DMS153 (cell line): ENCODE measurements at regions not wholly inside any gene's neighbourhood (a gene's known extent, or its start where the extent isn't known, plus 50 kb on each side); places are given as distances from the start of the nearest gene placed in this dataset.

Experiments used
- DNase-seq: peaks from one replicate; lab custom pipeline; 2025; lab: John Stamatoyannopoulos, UW

DNA sequence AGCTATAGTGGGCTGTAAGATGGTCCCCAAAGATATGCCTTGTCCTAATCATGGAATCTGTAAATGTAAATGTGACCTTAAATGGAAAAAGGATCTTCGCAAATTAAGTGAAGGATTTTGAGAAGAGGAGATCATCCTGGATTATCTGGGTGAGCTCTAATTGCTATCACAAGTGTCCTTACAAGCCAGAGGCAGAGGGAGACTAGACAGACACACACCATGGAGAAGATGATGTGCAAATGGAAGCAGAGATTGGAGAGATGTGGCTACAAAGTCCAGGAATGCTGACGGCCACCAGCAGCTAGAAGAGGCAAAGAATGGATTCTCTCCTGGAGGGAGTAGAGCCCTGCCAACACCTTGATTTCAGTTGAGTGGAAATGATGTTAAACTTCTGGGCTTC is 102.3 kb upstream of the PROK2 start:
- DNase-seq, result no peak

DNA sequence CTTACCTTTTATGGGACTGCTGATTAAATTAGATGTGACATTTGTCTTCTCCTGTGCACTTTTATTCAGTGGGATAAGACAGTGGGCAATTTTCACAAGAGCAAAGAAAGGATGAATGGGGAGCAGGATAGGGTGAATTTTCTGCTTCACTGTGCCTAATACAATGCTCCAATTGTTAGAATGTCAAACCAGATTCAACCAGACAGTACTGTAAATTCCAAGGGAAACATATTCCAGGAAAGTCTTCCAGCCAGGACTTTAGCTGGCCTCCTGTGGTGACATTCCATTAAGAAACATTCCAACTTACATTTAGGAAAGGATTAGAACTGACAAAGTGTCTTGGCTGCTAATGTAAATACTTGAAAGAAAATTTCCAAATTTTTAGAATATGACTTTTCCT is 100.1 kb upstream of the PROK2 start:
- no peak for DNase-seq

DNA sequence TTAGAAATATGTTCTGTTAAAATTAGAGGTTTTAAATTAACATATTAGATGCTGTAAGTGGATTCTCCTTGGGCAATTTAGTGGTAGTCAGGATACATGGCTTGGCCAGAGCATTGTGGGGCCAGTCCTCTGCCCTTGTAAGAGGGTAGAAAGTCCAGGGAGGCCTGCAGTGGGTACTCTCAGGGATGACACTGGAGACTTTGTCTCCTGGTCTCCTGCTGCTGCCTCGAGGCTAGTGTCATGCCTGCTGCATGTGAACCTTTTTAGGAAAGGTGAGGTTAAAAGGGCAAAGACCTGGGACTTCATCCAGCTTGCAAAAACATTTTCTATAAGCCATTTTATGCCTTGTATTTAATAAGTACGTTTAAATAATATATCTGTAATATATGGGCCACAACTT is 96.8 kb upstream of the PROK2 start:
- no peak for DNase-seq

DNA sequence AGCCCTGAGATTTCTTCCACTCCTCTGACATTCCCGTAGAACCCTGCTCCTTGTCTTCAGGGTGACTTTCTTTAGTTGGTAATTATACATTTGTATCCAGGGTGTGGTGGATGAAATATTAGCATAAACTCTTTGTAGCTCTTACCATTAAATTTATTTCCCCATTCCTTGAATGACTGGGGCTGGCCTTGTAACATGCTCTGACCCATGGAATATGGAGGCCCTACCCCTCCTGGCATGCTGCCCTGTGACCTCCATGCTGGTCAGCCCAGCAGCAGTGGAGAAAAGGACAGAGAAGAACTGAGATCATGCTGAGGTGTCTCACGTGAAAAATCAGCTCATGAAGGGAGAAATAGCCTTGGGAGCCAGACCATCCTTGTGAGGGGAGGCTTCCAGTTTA is 96.1 kb upstream of the PROK2 start:
- no peak for DNase-seq

DNA sequence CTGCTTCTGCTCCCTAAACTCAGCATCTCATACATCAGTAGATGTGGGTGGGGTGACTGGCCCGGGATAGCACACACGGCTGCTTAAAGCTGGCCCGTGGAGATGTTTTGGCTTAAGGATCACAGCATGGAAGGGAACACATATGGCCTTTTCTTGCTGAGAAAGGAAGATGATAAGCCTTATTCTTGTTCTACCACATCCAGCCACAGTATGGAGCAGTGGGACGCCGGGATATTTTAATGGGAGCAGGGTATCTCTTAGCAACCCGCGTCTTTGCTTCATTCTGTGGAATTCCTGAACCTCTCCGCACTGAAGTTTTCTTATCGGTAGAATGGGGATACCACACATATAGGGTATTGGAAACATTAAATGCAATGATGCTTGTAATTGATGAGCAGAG is 94.1 kb upstream of the PROK2 start:
- DNase-seq, result no peak

DNA sequence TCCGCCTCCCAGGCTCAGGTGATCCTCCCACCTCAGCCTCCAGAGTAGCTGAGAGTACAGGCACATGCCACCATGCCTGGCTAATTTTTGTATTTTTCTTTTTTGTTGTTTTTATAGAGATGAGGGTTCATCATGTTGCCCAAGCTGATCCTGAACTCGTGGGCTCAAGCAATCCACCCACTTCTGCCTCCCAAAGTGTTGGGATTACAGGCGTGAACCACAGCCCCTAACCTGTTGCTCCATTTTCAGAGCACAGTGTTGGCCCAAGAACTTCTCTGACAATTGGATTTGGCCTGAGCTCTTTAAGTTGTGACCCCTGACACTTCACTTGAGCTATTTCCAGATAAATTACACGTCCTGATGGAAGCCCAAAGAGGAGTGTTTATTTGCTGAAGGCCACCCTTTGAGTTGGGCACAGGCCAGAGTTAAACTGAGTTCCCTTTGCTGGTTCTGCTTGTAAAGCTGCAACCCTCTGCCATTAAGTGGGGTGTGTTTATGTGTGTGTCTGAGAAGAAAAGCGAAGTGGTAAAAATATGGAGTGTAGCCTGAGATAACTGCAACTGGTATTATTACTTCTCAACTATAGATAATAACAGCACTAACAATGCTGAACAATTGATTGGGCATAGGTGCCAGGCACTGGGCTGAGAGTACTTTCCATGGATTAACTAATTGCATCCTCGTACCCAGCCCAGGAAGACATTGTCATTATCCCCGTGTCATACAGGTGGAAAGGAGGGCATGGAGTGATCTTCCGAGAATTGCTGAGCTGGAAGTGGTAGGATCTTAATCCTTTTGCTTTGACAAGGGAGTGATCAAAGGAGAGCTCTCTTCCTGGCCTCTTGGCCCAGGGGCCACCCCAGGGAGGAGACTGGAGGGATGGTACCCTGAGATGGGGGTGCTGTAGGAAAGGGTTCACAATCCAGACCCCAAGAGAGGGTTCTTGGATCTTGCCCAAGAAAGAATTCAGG is 91.5 kb upstream of the PROK2 start:
- DNase-seq, result no peak

DNA sequence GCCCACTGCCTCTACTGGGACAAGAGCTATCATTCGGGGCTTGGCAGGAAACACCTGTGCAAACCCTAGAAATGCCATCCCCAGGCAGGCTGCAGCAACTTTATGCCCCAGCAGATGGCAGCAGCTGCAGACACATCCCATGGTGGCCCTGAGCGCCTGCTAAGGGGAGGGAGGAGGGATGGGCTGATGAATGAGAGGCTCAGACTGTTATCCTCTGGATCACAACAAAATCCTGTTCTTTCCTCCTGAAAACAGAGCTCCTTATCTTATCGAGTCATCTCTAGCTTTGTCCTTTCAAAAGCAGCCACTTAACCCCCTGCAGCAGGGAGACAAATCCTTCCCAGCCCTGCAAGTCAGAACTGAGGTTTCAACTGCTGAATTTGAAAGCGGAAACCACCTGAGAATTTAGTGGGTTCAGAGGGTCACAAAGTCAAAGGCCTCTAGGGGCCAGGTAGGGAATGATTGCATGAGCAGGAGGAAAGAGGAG is 90.6 kb upstream of the PROK2 start:
- DNase-seq, result peak; percentile 23

DNA sequence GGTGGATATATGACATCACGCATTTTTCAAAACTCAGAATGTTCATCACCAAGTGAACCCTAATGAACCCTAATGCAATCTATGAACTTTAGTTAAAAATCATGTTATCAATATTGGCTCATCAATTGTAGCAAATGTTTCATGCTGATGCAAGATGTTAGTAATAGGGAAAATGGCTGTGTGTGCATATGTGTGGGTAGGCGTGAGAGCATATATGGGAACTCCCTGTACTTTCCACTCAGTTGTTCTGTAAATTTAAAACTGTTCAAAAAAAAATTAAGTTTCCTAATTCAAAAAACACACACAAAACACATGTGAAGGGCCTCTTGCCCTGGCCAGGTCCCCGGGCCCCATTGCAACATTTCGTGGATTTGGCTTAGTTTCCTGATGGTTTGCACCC is 89.7 kb upstream of the PROK2 start:
- DNase-seq, result no peak

DNA sequence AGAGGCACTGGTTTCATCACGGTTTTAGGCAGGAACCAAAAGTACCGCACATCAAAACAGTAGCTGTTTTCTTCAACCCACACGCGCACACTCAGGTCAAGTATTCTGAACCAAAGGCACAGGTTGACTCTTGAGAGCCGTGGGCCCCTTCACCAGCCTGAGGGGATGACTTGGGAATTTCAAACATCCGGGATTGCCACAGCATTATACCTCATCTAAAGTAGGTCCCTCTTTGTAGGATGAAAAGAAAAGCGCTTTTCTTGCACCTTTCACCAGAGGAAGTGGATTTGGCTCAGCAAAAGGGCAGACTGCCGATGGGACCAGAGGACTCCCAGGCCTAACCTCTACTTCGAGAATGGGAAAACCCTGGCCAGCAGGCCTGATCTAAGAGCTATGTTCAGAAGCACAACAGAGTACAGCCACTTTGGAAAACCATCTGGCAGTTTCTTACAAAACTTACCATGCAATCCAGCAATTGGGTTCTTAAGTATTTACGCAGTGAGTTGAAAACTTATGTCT is 88.2 kb upstream of the PROK2 start:
- no peak for DNase-seq

DNA sequence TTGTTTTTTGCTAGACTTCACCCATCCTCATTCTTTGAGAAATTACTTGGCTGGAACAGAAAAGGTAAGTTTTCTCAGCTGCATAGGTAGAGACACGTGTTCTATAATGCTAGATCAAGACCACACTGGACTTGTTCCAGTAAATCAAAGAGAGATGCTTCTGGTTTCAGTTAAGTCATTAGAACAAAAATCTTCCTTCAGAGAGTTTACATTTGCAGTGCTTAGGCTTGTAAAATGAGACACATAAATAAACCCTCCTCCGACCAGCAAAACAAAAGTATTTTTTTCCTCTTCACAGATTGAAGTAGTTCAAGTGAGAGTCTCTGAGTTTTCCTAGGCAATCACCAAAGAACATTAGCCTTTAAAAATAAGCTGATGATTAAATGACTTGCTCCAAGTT is 87.3 kb upstream of the PROK2 start:
- DNase-seq, result no peak

DNA sequence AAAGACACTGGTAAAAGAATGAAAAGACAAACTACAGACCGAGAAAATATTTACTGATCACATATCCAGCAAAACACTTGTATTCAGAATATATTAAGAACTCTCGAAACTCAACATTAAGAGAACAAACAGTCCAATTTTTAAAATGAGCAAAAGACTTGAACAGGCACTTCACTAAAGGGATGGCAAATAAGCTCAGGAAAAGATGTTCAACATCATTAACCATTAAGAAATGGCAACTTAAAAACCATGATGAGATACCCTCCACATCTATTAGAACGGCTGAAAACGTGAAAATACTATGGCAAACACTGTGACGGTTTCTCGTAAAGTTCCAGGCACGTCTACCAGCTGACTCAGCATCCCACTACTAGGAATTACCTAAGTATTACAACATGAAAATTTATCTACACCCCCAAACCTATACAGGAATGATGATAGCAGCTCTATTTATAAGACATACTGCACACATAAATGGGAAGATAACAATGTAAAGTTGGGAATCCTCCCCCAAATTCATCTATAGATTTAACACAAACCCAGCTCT is 86.1 kb upstream of the PROK2 start:
- DNase-seq, result no peak

DNA sequence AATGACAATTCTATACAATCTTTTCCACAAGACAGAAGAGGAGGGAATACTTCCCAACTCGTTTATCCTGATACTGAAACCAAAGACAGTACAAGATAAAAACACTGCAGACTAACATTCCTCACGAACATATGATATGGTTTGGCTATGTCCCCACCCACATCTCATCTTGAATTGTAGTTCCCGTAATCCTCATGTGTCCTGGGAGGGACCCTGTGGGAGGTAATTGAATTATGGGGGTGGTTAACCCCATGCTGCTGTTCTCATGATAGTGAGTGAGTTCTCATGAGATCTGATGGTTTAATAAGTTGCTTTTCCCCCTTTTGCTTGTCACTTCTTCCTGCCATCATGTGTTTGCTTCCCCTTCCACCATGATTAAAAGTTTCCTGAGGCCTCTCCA is 83.9 kb upstream of the PROK2 start:
- DNase-seq, result no peak

DNA sequence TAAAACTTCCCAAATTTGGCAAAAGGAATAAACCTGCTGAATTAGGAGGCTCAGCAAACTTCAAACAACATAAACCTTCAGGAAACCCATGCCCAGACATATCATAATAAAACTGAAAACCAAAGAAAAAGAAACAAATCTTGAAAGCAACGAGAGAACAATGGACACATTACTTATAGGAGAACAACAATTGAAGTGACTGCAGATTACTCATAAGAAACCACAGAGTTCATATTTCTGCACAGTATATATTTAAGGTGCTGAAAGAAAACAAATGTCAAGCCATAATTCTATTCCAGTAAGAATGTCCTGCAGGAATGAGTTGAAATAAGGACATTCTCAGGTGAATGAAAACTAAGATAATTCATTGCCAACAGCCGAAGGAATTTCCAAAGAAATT is 80.8 kb upstream of the PROK2 start:
- no peak for DNase-seq

DNA sequence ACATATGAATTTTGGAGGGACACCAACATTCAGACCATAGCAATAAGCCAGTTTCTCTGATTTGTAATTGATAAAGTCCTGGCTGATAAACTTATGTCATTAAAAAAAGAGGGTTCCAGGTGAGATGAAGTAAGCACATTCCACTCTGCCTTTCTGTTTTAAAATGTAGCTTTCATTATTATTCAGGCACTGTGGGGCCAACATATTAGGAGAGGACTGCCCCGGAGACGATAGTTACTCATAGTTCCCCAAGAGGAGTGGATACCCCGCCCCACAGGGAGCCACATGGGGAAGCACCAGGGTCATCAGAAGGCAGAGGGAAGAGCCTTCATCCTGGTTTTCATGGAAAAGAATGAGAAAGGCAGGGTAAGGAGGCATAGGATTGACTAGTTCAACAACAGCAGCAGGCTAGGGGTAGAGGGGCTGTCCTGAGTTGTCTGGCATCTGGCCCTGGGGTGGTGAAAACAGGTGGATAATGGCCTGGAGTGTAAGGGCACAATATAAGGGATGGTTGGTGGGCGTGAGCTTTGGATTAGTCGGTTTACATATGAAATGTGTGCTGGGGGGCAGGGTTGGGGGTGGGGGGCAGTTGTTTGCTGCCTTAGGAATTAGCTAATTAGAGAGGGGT is 78.7 kb upstream of the PROK2 start:
- DNase-seq, result no peak

DNA sequence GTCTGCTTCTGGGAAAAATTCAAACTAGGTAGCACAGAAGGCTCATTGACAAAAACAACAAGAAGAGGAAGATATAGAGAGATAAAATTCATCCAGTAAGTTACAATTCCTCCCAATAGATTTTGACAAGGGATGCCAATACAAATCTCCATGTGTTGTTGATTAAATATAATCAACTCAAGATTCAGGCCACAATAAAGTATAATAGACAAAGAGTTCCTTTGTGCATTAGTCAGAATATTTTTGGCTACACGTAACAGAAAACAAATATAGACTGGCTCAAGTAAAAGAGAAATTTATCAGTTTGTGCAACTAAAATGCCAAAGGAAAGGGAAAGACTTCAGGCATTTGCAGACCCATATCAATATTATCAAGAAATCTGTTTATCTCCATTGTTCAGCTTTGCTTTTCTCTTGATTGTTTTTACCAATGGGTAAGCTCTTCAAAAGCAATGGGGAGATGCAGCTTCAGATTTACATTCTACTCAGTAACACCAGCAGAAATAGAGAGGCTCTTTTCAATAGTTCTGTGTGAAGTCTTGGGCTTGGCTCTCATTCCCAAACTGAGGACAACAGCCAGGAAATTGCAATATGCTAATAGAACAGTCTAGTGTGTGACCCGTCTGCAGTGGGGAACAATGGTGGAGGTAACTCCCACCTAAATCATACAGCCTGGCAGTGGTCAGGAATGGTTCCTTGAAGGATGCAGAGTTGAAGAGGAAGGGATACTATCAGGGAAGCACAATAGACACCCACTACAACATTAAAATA is 77.6 kb upstream of the PROK2 start:
- DNase-seq, result no peak

DNA sequence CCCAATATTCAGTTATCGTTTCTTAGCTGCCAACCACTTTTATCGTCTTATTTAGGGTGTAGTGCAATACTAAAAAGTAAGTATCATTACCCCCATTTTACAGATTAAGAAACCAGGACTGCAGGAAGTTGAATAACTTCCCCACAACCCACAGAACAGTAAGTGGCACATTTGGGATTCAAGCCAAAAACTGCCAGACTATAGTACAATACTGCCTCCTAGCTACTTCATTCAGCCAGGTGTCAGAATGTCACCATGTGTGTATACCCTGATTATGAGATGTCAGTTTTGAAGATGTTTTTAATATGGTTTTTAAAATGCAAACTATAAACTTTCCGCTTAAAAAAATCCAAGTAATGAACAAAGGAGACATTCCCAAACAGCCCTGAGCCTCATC is 74.2 kb upstream of the PROK2 start:
- peak; percentile 36 for DNase-seq

DNA sequence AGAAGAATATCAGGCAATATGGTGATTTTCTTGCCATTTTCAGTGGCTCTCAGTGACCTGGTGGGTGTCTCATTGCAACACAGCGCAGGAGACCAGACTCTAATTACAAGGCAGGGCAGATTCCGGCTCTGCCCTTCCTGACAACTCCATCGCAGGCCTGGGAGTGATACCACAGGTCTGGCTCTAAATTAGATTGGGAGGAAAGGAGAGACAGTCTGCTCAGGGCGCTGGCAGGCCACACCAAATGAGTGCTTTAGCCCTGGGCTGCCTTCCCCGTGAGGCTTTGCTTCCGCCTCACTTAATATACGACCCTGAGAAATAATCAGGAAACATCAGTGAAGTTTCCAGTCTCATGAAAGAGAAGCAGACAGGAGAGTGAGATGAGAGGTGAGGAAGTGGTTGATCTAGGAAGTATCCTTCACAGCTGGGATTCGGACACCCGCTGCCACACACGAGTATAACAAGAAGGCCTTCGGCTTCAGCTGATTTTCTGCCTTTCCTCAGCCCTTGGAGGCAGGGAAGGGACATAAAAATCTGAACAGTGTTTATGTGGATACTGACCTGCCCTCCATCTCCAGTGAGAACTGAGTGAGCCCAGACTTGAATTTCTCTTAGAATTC is 73.7 kb upstream of the PROK2 start:
- DNase-seq, result no peak

DNA sequence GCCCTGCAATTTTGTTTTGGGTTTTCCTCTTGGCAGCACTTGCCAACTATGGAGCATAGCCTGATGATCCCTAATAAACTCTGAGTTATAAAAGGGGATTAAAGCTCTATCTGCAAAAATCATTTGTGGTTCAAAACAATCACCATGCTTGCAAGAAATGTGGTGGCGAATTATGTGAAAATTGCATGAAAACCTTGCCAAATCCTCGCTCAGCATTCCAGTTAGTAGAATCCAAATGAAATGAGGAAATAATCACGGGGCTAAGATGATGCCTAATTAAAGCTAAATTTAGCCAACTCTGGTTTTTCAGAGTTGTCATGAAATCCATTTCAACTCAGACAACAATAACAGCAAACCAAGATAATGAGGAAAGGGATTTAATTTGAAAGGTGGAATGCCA is 73.0 kb upstream of the PROK2 start:
- DNase-seq, result no peak

DNA sequence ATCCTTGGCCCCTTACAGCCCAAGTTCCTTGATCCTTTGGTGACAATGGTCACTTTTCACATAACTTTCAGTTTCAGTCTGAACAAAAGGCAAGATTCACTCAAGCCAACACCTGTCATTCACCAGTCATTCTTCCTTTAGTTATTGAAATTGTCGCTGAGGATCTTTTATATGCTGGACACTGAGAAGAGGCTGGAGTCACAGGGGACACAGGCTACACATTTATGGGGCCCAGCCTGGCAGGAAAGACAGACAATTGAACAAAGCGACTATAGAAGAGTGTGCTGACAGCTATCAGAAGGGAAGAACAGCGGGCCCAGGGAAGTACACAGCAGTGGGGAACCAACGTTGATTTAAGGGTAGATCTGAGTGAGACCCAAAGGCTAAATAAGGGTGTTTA is 69.8 kb upstream of the PROK2 start:
- no peak for DNase-seq

DNA sequence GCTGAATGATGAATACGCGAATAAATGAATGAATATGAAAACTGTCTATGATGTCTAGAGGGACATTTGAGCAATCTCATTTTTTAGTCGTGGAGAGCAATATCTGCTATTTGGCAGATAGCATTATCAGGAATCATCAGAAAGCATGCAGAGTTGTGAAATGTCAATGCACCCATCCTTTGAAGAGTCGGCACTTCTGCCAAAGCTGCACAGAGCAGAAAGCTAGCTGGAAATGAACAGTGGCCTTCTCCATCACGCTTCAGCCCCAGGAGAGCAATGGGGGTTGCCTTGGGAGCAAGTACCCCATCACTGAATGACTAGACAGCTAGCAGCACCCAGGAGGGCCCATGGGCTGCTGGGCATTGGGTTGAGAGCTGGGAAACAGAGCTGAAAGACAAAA is 69.1 kb upstream of the PROK2 start:
- no peak for DNase-seq

DNA sequence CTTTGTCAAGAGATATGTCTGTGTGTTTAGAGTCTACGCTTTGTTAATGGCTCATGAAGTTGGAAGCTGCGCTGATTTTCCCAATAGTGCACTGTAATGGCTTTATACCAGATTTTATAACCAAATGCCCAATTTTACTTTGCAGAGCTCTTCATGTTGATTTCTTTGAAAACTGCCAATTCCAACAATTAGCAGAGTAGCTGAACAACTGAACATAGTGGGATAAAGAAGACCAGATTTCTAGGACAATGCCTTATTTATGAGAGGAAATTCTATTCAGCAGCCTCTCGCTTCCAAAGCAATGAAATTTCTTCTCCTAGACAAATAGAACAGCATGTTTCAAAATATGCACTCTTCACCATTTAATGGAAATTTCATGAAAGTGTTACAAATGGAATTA is 66.9 kb upstream of the PROK2 start:
- no peak for DNase-seq

DNA sequence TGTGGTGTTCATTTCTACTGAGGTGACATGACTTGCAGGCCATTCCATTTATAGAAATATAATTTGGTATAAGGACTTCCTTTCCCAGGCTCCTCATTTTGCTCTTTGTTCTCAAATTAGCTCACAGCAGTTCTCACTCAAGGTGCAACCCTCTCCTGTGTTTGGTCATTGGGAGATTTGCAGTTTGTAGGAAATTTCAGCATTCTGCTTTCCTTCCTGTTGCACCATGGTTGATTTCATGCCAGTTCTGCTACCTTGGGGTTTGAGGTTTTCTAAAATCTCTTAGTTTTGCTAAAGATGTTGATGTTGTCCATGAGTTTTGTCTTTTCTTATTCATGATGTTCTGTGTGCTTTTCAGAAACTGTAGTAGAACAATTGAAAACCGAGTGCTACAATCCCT is 65.7 kb upstream of the PROK2 start:
- no peak for DNase-seq
